GM23338 (cell line): ENCODE measurements at regions not wholly inside any gene's neighbourhood (a gene's known extent, or its start where the extent isn't known, plus 50 kb on each side); places are given as distances from the start of the nearest gene placed in this dataset.

Experiments used
- CREB1 ChIP-seq: fragments of 250-450 bp; sonication (Bioruptor Pico); IDR thresholded peaks from 2 replicates; pipeline ENCODE4 v1.5.0; 2020; ENCODE audit warnings: low read depth, mild to moderate bottlenecking, moderate library complexity
- CTCF ChIP-seq, 2 experiments: fragments of 200-600 bp in 1 of 2; sonication (generic) in 1 of 2; conservative IDR thresholded peaks; 2 replicates each; pipeline versions ENCODE4 v1.5.1 to v1.6.1; 2016 to 2017; ENCODE audit warnings: antibody characterized with exemption in 2 of 2, low read depth in 2 of 2, mild to moderate bottlenecking in 2 of 2, moderate library complexity in 1 of 2
- ETS1 ChIP-seq: IDR thresholded peaks from 2 replicates; pipeline ENCODE4 v1.6.1; 2016; ENCODE audit warnings: antibody characterized with exemption
- EZH2 ChIP-seq: fragments of 200-600 bp; sonication (generic); IDR thresholded peaks from one replicate; pipeline ENCODE4 v1.8.0; 2017; ENCODE audit warnings: antibody characterized with exemption, mild to moderate bottlenecking, low read depth; ENCODE audit not compliant: unreplicated experiment
- EZH2phosphoT487 ChIP-seq: fragments of 200-600 bp; sonication (generic); IDR thresholded peaks from one replicate; pipeline ENCODE4 v1.8.1; 2018; ENCODE audit warnings: antibody characterized with exemption; ENCODE audit not compliant: unreplicated experiment
- JUNB ChIP-seq: IDR thresholded peaks from one replicate; pipeline ENCODE4 v1.6.1; 2016; ENCODE audit warnings: antibody characterized with exemption; ENCODE audit not compliant: unreplicated experiment
- NANOG ChIP-seq: IDR thresholded peaks from 2 replicates; pipeline ENCODE4 v1.6.1; 2016; ENCODE audit warnings: antibody characterized with exemption, borderline replicate concordance
- POLR2AphosphoS5 ChIP-seq: IDR thresholded peaks from 2 replicates; pipeline ENCODE4 v1.6.1; 2016; ENCODE audit warnings: antibody characterized with exemption, low read depth
- REST ChIP-seq: IDR thresholded peaks from one replicate; pipeline ENCODE4 v1.6.1; 2018; ENCODE audit warnings: antibody characterized with exemption; ENCODE audit not compliant: unreplicated experiment

GRCh38 chr9:28177925-28178324, 604.6 kb upstream of the C9orf72 start:
- no peak for TF ChIP-seq EZH2
- TF ChIP-seq REST, result no peak
- TF ChIP-seq CTCF (conservative IDR thresholded peaks at IDR 0.05; ENCODE audit: low read depth in 2 of 2), result no peak
- TF ChIP-seq CREB1 (CRISPR knock-in tag), result no peak
- TF ChIP-seq POLR2AphosphoS5, result no peak
- TF ChIP-seq EZH2phosphoT487, result no peak
- TF ChIP-seq ETS1, result no peak
- TF ChIP-seq JUNB, result no peak
- no peak for TF ChIP-seq NANOG
